Esophagus squamous epithelium (tissue), 4 donors: ENCODE measurements at regions not wholly inside any gene's neighbourhood (a gene's known extent, or its start where the extent isn't known, plus 50 kb on each side); places are given as distances from the start of the nearest gene placed in this dataset.

Experiments used
- POLR2A ChIP-seq, 4 donors: fragments of 450-650 bp; IDR thresholded peaks; one replicate each; pipeline ENCODE4 v1.6.1; 2017; ENCODE audit warnings: antibody characterized with exemption in 4 of 4, mild to moderate bottlenecking in 4 of 4, moderate library complexity in 3 of 4
- TF ChIP-seq, protein P1 (sequence below), 6 experiments: fragments of 450-650 bp in 4 of 6; fragments of 200-600 bp in 2 of 6; sonication (generic) in 2 of 6; IDR thresholded peaks; one replicate each; pipeline ENCODE4 v1.5.1; 2016 to 2019; ENCODE audit warnings: antibody characterized with exemption in 6 of 6, mild to moderate bottlenecking in 4 of 6, moderate library complexity in 4 of 6

DNA sequence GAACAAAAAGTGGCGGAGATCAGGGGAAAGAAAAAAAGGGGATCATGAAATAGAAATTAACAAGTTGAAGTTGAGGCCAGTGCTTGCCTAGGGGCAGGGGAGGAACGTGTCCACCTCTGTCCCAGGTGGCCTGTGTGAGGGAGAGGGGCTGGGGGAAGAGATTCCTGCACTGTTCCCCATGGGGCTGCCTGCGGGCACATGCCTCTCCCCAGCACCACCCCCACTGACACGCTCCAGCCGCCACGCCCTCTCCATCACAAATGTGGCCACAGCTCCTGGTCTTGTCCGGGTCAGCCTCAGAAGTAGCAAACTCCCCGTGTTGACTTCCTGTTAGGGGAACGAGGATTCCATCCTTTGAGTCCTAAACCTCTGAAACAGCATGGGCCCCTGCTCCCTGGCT lies 161.2 kb downstream of the GLI2 start:
- TF ChIP-seq, protein P1, sequence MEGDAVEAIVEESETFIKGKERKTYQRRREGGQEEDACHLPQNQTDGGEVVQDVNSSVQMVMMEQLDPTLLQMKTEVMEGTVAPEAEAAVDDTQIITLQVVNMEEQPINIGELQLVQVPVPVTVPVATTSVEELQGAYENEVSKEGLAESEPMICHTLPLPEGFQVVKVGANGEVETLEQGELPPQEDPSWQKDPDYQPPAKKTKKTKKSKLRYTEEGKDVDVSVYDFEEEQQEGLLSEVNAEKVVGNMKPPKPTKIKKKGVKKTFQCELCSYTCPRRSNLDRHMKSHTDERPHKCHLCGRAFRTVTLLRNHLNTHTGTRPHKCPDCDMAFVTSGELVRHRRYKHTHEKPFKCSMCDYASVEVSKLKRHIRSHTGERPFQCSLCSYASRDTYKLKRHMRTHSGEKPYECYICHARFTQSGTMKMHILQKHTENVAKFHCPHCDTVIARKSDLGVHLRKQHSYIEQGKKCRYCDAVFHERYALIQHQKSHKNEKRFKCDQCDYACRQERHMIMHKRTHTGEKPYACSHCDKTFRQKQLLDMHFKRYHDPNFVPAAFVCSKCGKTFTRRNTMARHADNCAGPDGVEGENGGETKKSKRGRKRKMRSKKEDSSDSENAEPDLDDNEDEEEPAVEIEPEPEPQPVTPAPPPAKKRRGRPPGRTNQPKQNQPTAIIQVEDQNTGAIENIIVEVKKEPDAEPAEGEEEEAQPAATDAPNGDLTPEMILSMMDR (IDR thresholded peaks at IDR 0.05) = no peak
- TF ChIP-seq POLR2A (IDR thresholded peaks at IDR 0.05) = no peak
